ENCODE measurements at regions not wholly inside any gene's neighbourhood (a gene's known extent, or its start where the extent isn't known, plus 50 kb on each side); places are given as distances from the start of the nearest gene placed in this dataset.

- TF ChIP-seq SP1 (IDR thresholded peaks at IDR 0.05) (no peak), PKNOX1 (IDR thresholded peaks at IDR 0.05) (no peak), TARDBP (IDR thresholded peaks at IDR 0.05) (no peak), FOXA1 (IDR thresholded peaks at IDR 0.05) (no peak), ELF4 (IDR thresholded peaks at IDR 0.05) (no peak), ZNF384 (IDR thresholded peaks at IDR 0.05) (no peak), FOXM1 (IDR thresholded peaks at IDR 0.05; ENCODE audit: borderline replicate concordance) (no peak), L3MBTL2 (conservative IDR thresholded peaks at IDR 0.05) (no peak), FOXK2 (IDR thresholded peaks at IDR 0.05) (no peak), SUZ12 (IDR thresholded peaks at IDR 0.05) (no peak), CTBP1 (IDR thresholded peaks at IDR 0.05; ENCODE audit: borderline replicate concordance) (no peak), LEF1 (IDR thresholded peaks at IDR 0.05; ENCODE audit: borderline replicate concordance) (no peak), BHLHE40 (IDR thresholded peaks at IDR 0.05; ENCODE audit: borderline replicate concordance) (no peak), ARNT (IDR thresholded peaks at IDR 0.05) (no peak)
Observed at GRCh38 chr10:113471241-113471996, 81.4 kb upstream of the HABP2 start.

Data from HEK293T (cell line).